ACHN (cell line): ENCODE measurements at regions not wholly inside any gene's neighbourhood (a gene's known extent, or its start where the extent isn't known, plus 50 kb on each side); places are given as distances from the start of the nearest gene placed in this dataset.

ENCODE experiments used
- DNase-seq: peaks from one replicate; pipeline ENCODE4 v3.0.0-alpha.2; 2015
- in situ Hi-C: cut with HindIII; loops from 2 replicates; pipeline ENCODE4 v1.10.0; 2017; ENCODE audit warnings: low sequenced_read_pairs, low pct_ligation_motif_present, low pct_unique_long_range_greater_than_20kb

DNA sequence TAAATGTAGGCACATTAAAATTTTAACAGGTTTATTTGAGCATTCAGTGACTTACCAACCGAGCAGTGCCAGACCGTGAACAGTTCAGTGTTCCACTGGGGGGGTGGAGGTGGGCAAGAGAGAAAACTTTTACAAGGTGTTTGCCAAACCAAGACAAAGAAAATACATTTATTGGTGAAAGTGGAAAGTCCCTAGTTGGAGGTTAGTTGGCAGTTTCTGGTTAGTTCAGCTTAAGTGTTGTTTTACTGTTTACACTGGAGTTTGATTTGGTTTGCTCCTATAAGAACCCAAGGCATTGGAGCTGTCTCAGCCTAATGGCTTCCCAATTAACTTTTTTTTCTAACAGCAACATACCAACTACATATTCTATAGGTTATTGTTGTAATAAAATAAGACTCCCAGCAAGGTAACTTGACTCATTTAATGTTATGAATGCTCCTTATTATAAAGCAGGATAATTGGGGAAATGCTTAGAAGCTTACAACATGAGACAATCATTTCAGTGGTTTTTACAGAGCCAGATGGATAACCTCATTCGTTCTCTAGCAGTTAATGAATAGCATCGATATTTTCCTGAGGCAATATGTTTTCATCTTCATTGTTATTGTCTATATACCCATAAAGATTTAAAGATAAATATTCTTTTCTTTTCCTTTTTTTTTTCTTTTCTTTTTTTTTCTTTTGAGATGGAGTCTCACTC is 115.8 kb downstream of the ETNK1 start:
- in situ Hi-C loops: no loop called here
- DNase-seq: no peak

- DNase-seq: no peak
- in situ Hi-C loops: no loop called here
Observed at GRCh38 chr12:22743700-22744099, 118.7 kb downstream of the ETNK1 start.

GRCh38 chr12:22744197-22744596 is 119.2 kb downstream of the ETNK1 start:
- in situ Hi-C loops: no loop called here
- DNase-seq: no peak

GRCh38 chr12:22746720-22747119 is 121.7 kb downstream of the ETNK1 start:
- in situ Hi-C loops: no loop called here
- no peak for DNase-seq

GRCh38 chr12:22755629-22756028 is 130.7 kb downstream of the ETNK1 start:
- DNase-seq: no peak
- in situ Hi-C loops: no loop called here

DNA sequence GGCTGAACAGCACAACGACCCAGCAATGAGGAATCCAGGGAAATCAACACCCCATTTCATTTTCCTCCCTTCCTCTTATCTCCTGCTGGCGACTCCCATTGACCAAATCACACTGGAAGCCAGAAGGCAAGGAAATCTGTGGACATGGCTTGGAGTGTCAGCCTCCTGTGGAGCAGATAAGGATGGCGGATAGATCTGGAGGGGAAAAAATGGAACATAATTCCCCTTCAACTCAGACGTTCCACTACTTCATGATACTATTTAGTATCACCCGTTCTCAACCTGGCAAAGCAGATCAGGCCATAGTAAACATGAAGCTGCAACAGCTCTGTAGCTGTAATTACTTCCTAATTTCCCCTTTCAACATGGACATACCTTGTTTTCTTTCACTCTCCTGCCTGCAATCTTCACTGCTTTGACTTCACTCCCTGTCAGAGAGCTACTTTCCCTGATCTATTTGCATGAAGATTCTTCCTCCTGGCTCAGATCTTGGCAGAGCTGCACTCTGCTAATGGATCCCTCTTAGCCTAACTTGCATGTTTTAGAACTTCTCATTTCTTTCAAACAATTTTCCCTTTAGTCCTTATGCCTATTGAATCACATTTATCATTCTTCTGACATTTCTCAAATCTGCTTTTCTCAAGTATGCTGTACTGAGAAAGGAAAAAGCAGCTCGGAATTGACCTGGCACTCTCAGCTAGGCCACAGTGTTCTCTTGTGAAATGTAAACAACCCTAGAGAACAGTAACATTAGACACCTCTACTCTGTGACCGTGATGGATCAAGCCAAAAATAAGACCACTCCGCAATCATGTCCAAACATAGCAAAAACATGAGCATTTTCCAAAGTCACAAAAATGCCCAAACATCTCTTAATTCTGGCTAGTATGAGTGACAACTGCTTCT is 135.1 kb downstream of the ETNK1 start:
- no peak for DNase-seq
- in situ Hi-C loops: no loop called here

DNA sequence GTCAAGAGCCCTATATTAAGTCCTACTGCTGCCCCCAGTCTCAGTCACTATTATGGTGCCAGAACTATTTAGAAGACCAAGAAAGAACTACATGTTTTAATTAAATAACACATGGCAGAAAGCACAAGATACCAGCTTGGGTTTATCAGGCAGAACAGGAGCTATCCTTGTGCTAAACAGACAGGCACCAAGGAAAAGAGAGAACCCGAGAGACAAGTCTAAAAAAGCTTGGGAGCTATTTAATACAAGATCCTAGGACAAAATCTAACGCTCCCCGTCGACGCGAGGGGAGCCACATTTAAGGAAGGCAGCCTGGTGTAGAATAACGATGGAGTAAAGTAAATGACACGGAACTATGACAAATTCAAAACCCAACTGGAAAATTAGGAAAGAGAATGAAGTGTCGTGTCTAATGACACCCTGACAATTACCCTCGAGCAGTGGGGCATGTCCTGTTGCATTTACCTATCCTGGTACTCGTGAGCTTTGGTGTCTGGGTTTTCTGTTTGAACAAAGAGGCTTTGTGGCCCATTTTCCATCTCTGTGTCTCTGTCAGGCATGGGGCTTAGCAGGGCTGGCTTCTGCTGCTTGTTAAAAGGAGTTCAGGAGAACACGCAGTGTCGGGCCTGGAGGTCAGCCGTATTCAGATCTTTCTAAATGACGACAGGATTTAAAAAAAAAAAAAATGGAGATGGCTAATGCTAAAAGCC is 140.6 kb downstream of the ETNK1 start:
- no peak for DNase-seq
- in situ Hi-C loops: no loop called here

- no peak for DNase-seq
- in situ Hi-C loops: no loop called here
Observed at GRCh38 chr12:22766911-22767420, 142.0 kb downstream of the ETNK1 start.

- in situ Hi-C loops: no loop called here
- no peak for DNase-seq
Observed at GRCh38 chr12:22781339-22781738, 156.4 kb downstream of the ETNK1 start.

GRCh38 chr12:22787557-22787956 is 162.6 kb downstream of the ETNK1 start:
- in situ Hi-C loops: no loop called here
- DNase-seq: no peak

- DNase-seq: no peak
- in situ Hi-C loops: no loop called here
Observed at GRCh38 chr12:22788913-22789312, 163.9 kb downstream of the ETNK1 start.

DNA sequence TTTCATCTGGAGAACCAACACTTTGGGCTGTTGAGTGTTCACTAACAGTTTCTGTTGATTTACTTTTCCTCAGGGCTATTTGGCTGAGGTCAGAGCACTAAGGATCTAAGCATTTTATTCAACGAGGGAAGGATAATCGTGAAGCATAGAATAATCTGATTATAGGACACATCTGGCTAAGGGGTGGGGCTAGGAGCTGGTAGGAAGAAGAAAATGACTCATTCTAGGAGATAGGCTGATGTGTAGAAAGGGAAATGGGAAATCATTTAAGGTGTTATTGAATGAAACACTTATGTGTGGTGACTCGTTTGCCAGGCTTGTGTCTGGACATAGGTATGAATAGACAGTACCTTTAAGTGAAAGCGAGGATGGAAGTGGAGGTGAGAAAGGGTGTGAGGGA is 167.2 kb downstream of the ETNK1 start:
- DNase-seq: no peak

DNA sequence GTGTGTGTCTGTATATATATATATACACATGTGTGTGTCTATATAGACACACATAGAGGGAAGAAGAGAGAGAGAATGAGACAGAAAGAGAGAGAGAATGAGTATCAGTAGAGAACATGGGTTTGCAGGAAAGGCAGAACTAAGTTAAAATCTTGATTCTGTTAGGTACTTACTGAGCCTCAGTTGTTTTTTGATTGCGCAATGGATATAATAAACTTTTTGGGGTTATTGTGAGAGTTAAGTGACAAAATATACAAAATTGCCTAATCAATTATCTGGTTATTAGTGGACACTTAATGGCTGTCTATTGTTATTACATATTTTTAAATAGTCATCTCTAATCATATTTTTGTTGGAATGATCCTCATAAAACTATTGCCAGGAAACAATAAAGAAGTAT is 169.0 kb downstream of the ETNK1 start:
- DNase-seq: no peak
- in situ Hi-C loops: no loop called here

More for the DNA sequence above, 167.2 kb downstream of the ETNK1 start:
- in situ Hi-C loops: no loop called here

DNA sequence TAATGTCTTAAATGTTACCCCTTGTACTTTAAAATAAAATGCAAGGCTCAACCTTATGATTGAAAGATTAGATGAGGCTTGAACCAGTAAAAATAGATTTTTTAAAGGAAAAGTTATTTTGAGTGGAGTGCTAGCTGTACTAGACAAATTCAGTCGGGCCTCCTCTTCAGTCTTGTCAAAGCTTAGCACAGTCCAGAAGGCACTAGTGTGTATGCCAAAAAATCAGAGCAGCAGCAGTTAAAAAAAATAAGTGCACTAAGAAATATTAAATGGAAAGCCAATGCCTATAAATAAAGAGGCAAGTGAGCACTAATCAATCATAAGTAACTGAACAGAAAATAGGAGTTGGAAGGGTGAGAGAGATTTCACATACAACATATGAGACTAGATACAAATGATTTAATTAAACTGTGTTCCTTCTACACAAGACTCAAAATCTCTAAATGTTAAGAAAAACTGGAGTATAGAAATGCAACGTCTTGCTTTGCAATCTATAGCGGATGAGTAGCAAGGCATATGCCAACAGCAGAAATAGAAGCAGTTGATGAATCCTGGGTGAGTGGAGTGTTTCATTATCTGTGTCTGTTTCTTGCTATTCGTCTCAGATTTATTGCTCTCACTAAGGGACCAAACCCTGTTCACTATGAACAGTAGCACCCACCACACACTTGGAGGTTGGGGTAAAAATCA is 172.1 kb downstream of the ETNK1 start:
- no peak for DNase-seq
- in situ Hi-C loops: no loop called here

GRCh38 chr12:22797701-22798100 is 172.7 kb downstream of the ETNK1 start:
- in situ Hi-C loops: no loop called here

DNA sequence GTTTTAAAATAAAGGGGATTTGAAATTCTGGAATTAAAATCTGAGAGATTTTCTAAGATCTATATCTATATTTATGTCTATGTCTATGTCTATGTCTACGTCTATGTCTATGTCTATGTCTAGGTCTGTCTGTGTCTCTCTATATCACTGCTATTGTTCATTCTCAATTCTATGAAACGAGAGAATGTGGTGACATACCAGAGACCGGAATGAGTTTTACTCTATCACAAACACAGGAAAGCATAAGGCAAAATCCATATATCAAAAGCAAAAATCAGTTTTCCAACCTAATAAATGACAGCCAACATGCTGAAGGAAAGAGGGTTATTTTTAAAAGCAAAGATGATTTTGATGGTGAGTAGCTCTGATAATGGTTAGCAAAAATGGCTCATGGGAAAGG is 173.1 kb downstream of the ETNK1 start:
- DNase-seq: no peak
- in situ Hi-C loops: no loop called here

More at GRCh38 chr12:22797701-22798100, 172.7 kb downstream of the ETNK1 start:
- no peak for DNase-seq

- no peak for DNase-seq
- in situ Hi-C loops: no loop called here
Observed at GRCh38 chr12:22799503-22799902, 174.5 kb downstream of the ETNK1 start.

- in situ Hi-C loops: no loop called here
- no peak for DNase-seq
Observed at GRCh38 chr12:22800332-22800731, 175.4 kb downstream of the ETNK1 start.
